ENCODE measurements at regions not wholly inside any gene's neighbourhood (a gene's known extent, or its start where the extent isn't known, plus 50 kb on each side); places are given as distances from the start of the nearest gene placed in this dataset.

DNA sequence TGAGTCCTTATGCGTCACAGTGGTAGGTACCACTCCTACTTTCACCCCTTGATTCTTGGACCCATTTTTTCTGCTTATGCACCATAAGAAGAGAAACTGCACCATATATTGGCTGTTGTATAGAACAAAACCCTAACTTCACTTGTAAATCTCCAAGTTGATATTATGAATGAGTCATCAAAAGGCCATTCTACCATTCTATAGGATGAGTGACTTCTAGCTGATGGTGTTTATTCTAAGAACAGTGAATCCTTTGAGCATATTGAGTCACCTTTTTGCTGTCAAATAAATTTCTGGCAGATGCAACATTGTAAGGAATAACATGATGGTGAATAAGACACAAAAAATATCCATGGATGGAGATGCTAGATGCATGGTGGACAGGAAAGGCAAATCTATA is 57.7 kb downstream of the POLR1D start:
- POLR2A ChIA-PET, result no interaction called here
- no peak for DNase-seq
- no peaks in the 10 kb centered on the region for H3F3A ChIP-seq (replicated peaks; ENCODE audit: insufficient read depth)
- WGBS (ENCODE audit: low lambda C conversion rate), result 14% methylated on average over 1 of the region's 1 CpG
- H3K27ac ChIP-seq (ENCODE audit: low read depth in 2 of 2, low read length in 1 of 2), result no peak overlapping the region
- H2AFZ ChIP-seq (ENCODE audit: low read depth), result no peak overlapping the region
- no peaks in the 10 kb centered on the region for H3K4me1 ChIP-seq (ENCODE audit: control insufficient read depth in 1 of 2, insufficient read depth in 2 of 2, low read depth in 1 of 2, low read length in 1 of 2)
- H3K4me2 ChIP-seq, result no peak overlapping the region
- H4K20me1 ChIP-seq (ENCODE audit: insufficient read depth), result no peaks in the 10 kb centered on the region
- H3K36me3 ChIP-seq (replicated peaks in 1 of 2; ENCODE audit: control insufficient read depth in 1 of 2, insufficient read depth in 2 of 2, low read length in 1 of 2), result no peaks in the 10 kb centered on the region
- H3K79me2 ChIP-seq (ENCODE audit: insufficient read depth), result no peaks in the 10 kb centered on the region
- no peaks in the 10 kb centered on the region for H3K9me3 ChIP-seq
- TF ChIP-seq, protein P1, sequence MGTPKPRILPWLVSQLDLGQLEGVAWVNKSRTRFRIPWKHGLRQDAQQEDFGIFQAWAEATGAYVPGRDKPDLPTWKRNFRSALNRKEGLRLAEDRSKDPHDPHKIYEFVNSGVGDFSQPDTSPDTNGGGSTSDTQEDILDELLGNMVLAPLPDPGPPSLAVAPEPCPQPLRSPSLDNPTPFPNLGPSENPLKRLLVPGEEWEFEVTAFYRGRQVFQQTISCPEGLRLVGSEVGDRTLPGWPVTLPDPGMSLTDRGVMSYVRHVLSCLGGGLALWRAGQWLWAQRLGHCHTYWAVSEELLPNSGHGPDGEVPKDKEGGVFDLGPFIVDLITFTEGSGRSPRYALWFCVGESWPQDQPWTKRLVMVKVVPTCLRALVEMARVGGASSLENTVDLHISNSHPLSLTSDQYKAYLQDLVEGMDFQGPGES (IDR thresholded peaks at IDR 0.05; ENCODE audit: low read depth, low read length), result no peak
- TF ChIP-seq GABPA (IDR thresholded peaks at IDR 0.05; ENCODE audit: low read depth), result no peak
- TF ChIP-seq, protein P2, sequence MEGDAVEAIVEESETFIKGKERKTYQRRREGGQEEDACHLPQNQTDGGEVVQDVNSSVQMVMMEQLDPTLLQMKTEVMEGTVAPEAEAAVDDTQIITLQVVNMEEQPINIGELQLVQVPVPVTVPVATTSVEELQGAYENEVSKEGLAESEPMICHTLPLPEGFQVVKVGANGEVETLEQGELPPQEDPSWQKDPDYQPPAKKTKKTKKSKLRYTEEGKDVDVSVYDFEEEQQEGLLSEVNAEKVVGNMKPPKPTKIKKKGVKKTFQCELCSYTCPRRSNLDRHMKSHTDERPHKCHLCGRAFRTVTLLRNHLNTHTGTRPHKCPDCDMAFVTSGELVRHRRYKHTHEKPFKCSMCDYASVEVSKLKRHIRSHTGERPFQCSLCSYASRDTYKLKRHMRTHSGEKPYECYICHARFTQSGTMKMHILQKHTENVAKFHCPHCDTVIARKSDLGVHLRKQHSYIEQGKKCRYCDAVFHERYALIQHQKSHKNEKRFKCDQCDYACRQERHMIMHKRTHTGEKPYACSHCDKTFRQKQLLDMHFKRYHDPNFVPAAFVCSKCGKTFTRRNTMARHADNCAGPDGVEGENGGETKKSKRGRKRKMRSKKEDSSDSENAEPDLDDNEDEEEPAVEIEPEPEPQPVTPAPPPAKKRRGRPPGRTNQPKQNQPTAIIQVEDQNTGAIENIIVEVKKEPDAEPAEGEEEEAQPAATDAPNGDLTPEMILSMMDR (IDR thresholded peaks at IDR 0.05), result no peak
- TF ChIP-seq, protein P3, sequence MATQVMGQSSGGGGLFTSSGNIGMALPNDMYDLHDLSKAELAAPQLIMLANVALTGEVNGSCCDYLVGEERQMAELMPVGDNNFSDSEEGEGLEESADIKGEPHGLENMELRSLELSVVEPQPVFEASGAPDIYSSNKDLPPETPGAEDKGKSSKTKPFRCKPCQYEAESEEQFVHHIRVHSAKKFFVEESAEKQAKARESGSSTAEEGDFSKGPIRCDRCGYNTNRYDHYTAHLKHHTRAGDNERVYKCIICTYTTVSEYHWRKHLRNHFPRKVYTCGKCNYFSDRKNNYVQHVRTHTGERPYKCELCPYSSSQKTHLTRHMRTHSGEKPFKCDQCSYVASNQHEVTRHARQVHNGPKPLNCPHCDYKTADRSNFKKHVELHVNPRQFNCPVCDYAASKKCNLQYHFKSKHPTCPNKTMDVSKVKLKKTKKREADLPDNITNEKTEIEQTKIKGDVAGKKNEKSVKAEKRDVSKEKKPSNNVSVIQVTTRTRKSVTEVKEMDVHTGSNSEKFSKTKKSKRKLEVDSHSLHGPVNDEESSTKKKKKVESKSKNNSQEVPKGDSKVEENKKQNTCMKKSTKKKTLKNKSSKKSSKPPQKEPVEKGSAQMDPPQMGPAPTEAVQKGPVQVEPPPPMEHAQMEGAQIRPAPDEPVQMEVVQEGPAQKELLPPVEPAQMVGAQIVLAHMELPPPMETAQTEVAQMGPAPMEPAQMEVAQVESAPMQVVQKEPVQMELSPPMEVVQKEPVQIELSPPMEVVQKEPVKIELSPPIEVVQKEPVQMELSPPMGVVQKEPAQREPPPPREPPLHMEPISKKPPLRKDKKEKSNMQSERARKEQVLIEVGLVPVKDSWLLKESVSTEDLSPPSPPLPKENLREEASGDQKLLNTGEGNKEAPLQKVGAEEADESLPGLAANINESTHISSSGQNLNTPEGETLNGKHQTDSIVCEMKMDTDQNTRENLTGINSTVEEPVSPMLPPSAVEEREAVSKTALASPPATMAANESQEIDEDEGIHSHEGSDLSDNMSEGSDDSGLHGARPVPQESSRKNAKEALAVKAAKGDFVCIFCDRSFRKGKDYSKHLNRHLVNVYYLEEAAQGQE (IDR thresholded peaks at IDR 0.05; ENCODE audit: low read depth, low read length), result no peak
- no peak for TF ChIP-seq TCF12 (IDR thresholded peaks at IDR 0.05)
- no peak for TF ChIP-seq NRF1 (IDR thresholded peaks at IDR 0.05; ENCODE audit: low read depth, low read length)
- TF ChIP-seq JUND (IDR thresholded peaks at IDR 0.05), result no peak
- TF ChIP-seq NFIC (IDR thresholded peaks at IDR 0.05; ENCODE audit: borderline replicate concordance), result no peak
- TF ChIP-seq FOXM1 (IDR thresholded peaks at IDR 0.05; ENCODE audit: low read depth), result no peak
- TF ChIP-seq RAD21 (IDR thresholded peaks at IDR 0.05; ENCODE audit: low read length), result no peak
- no peak for TF ChIP-seq TAF1 (IDR thresholded peaks at IDR 0.05; ENCODE audit: borderline replicate concordance, low read depth, low read length)
- TF ChIP-seq EZH2phosphoT487 (IDR thresholded peaks at IDR 0.05; ENCODE audit: borderline replicate concordance, low read depth), result no peak
- no peak for TF ChIP-seq RCOR1 (IDR thresholded peaks at IDR 0.05; ENCODE audit: low read length)
- TF ChIP-seq GATA2 (CRISPR knock-in tag; IDR thresholded peaks at IDR 0.05), result no peak
- no peak for TF ChIP-seq TEAD4 (IDR thresholded peaks at IDR 0.05; ENCODE audit: borderline replicate concordance, insufficient read depth)
- TF ChIP-seq, protein P4, sequence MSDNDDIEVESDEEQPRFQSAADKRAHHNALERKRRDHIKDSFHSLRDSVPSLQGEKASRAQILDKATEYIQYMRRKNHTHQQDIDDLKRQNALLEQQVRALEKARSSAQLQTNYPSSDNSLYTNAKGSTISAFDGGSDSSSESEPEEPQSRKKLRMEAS (IDR thresholded peaks at IDR 0.05; ENCODE audit: low read depth), result no peak
- no peak for TF ChIP-seq EP300 (IDR thresholded peaks at IDR 0.05; ENCODE audit: borderline replicate concordance in 1 of 2, low read depth in 1 of 2, low read length in 1 of 2)
- no peak for TF ChIP-seq MXI1 (IDR thresholded peaks at IDR 0.05; ENCODE audit: low read depth, low read length)
- CTCF ChIA-PET, result no interaction called here
- no peak overlapping the region for H3K4me3 ChIP-seq (ENCODE audit: low read depth in 2 of 2, low read length in 1 of 2)
- H3K9ac ChIP-seq, result no peak overlapping the region
- H3K27me3 ChIP-seq (ENCODE audit: insufficient read depth), result no peaks in the 10 kb centered on the region
- no peaks in the 10 kb centered on the region for H3K9me2 ChIP-seq
